Gastroesophageal sphincter (tissue), 3 donors: ENCODE measurements at regions not wholly inside any gene's neighbourhood (a gene's known extent, or its start where the extent isn't known, plus 50 kb on each side); places are given as distances from the start of the nearest gene placed in this dataset.

Source experiments
- CTCF ChIP-seq, 4 experiments: fragments of 200-600 bp in 2 of 4; fragments of 450-650 bp in 2 of 4; sonication (generic) in 1 of 4; IDR thresholded peaks; one replicate each; pipeline ENCODE4 v1.5.1; 2017 to 2019; ENCODE audit warnings: antibody characterized with exemption in 4 of 4, mild to moderate bottlenecking in 2 of 4, moderate library complexity in 2 of 4
- EP300 ChIP-seq: sonication (generic); formaldehyde crosslinking; IDR thresholded peaks from one replicate; pipeline ENCODE4 v1.6.1; 2017; ENCODE audit warnings: antibody characterized with exemption, mild to moderate bottlenecking
- POLR2A ChIP-seq, 2 donors: fragments of 450-650 bp; IDR thresholded peaks; one replicate each; pipeline ENCODE4 v1.6.1; 2017; ENCODE audit warnings: antibody characterized with exemption in 2 of 2, mild to moderate bottlenecking in 2 of 2, moderate library complexity in 1 of 2

DNA sequence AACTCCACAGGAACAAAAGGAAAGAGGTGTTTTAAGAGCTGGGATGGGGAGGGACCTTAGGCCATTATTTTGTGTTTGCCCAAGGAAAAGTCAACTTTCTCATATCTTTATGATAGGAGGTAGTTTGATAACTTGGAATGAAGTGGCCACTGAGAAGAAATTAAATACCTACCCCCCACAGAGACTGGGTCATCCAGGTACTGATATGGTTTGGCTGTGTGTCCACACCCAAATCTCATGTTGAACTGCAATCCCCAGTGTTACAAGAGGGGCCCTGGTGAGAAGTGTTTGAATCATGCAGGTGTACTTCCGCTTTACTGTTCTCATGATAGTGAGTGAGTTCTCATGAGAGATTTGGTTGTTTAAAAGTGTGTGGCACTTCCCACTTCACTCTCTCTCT is 477.9 kb upstream of the KIF2B start:
- TF ChIP-seq CTCF (IDR thresholded peaks at IDR 0.05) (no peak), POLR2A (IDR thresholded peaks at IDR 0.05) (no peak), EP300 (no peak)
